NCI-H1694 (cell line): ENCODE measurements at regions not wholly inside any gene's neighbourhood (a gene's known extent, or its start where the extent isn't known, plus 50 kb on each side); places are given as distances from the start of the nearest gene placed in this dataset.

ENCODE experiments used
- DNase-seq: peaks from one replicate; lab custom pipeline; 2025; lab: John Stamatoyannopoulos, UW

DNA sequence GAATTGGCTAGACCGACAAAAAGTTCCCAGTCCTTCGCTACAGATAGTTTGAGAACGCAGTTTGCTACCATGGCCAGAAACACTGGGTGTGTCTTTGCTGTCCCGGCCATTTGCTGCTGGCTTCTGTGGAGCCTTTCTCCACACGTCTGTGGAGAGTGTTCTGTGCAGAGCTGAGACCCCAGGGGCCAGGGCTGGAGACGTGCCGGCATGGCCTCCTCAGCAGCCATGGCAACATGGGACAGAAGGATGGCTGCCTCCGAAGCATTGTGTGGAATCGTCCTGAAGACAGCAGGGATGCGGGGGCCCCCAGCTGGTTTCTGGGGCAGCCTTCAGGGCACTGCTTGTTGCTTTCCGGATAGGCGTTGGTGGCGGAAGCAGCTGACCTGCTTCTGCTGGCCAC lies 142.8 kb downstream of the GADD45G start:
- no peak for DNase-seq

GRCh38 chr9:89748021-89748670 lies 143.3 kb downstream of the GADD45G start:
- DNase-seq, result no peak

- no peak for DNase-seq
These were observed 144.2 kb downstream of the GADD45G start for GRCh38 chr9:89748831-89749499.

GRCh38 chr9:89749500-89750116 lies 144.8 kb downstream of the GADD45G start:
- no peak for DNase-seq

DNA sequence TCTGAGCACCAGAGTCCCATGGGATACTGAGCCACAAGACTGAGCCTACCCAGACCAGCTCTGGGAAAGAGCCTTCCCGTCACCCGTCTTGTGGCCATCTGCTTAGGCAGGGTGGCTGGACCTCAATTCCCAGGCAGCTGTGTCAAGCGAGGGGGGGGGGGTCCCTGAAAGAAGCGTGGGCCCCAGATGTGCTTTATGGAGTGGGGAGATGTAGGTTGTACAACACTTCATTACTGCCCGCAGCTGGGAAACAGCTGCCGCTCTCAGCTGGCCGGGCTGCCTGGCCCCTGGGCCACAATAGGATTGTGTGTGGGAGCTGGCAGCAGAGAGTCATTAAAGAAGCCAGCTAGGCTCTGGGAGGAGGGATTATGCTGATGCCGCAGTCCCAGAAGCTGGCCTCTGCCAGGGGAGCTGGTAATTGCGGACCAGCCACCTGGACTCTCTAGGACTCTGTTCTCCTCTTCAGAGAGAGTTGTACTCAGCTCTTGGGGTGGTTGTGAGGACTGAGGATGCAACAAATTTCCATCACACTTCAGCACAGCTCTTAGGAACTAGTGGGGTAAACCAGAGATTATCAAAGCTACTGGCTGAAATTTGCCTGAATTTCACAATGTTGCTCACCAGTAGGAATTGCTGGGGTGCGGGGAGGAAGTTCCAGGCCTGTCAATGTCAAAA lies 145.4 kb downstream of the GADD45G start:
- DNase-seq, result peak; percentile 33

- no peak for DNase-seq
These were observed 146.4 kb downstream of the GADD45G start for GRCh38 chr9:89751079-89751825.

DNA sequence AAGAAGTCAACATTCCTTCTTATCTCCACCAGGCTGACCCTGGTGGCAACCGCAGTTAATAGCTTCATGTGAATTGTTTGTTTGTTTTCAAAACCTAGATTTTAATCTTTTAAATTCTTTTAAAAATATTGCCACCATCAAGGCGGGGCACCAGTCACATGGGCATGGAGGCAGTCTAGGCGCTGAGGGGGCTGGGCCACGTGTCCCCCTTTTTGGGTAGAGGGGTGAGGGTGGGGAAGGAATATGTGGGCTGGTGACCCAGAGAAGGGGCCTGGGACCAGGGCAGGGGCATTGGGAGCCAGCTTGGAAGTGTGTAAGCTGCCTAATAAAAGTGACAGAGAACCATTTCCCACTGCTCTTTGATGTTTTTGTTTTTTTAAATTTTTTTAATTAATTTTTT lies 147.3 kb downstream of the GADD45G start:
- no peak for DNase-seq

- no peak for DNase-seq
These were observed 148.8 kb downstream of the GADD45G start for GRCh38 chr9:89753472-89754055.

GRCh38 chr9:89754193-89754592 lies 149.4 kb downstream of the GADD45G start:
- no peak for DNase-seq

GRCh38 chr9:89755821-89756220 lies 151.0 kb downstream of the GADD45G start:
- DNase-seq, result peak; percentile 70

GRCh38 chr9:89756891-89757537 lies 152.2 kb downstream of the GADD45G start:
- no peak for DNase-seq

GRCh38 chr9:89757776-89758528 lies 153.1 kb downstream of the GADD45G start:
- DNase-seq, result no peak

- no peak for DNase-seq
These were observed 154.8 kb downstream of the GADD45G start for GRCh38 chr9:89759572-89759971.

- no peak for DNase-seq
These were observed 155.3 kb downstream of the GADD45G start for GRCh38 chr9:89760123-89760522.

DNA sequence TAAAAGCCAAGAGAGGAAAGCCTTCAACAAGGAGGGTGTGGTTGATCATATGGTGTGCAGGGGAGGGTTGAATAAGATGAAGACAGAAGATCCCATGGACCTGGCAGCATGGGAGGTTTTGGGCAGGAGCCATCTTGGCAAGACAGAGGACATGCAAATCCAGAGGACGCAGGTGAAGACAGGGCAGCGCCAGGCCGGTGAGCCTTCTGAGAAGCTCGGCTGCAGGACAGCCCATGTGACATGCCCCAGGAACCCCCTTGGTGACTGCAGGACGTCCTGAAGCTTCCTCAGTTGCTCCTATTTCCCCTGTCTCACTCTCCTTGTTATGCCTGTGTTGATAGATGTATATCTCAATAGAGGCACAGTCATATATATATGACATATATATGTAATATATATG lies 159.4 kb downstream of the GADD45G start:
- no peak for DNase-seq

GRCh38 chr9:89765211-89765946 lies 160.6 kb downstream of the GADD45G start:
- DNase-seq, result no peak

GRCh38 chr9:89766991-89767390 lies 162.2 kb downstream of the GADD45G start:
- no peak for DNase-seq

- no peak for DNase-seq
These were observed 163.2 kb downstream of the GADD45G start for GRCh38 chr9:89768051-89768450.

- DNase-seq, result no peak
These were observed 163.8 kb downstream of the GADD45G start for GRCh38 chr9:89768650-89769071.
